Endothelial cell of umbilical vein (primary cell): ENCODE measurements at regions not wholly inside any gene's neighbourhood (a gene's known extent, or its start where the extent isn't known, plus 50 kb on each side); places are given as distances from the start of the nearest gene placed in this dataset.
"Not testable (repeated sequence)": the region's sequence is repeated elsewhere in the genome, so short reads cannot be mapped to it uniquely, and the experiment has no call there.

Experiments
- BruUV-seq: library from RNA; stranded (reverse); fragments of 400-500 nt; replicated peaks from 2 replicates; lab custom pipeline; 2021; lab: Mats Ljungman, UMichigan
- CTCF ChIA-PET: fragments of 300-600, 350-600 bp; sonication (Branson Sonifier 250); formaldehyde crosslinking; loops from one replicate; lab custom pipeline; 2021; ENCODE audit warnings: antibody characterized with exemption, inconsistent platforms; lab: Charles Lee
- POLR2A ChIA-PET: fragments of 300-600, 350-600 bp; sonication (Branson Sonifier 250); formaldehyde crosslinking; loops from one replicate; lab custom pipeline; 2021; ENCODE audit warnings: antibody characterized with exemption, inconsistent platforms; lab: Charles Lee
- DNase-seq: peaks from one replicate; pipeline ENCODE4 v3.0.0-alpha.2; 2011; ENCODE audit warnings: low read depth, low spot score
- FAIRE-seq: peaks from 2 replicates; lab custom pipeline; 2011; peaks lifted over from hg19 to GRCh38; lab: Jason Lieb, UNC
- H2AFZ ChIP-seq: 2 replicates; pipeline ENCODE4 v1.6.0; 2012; ENCODE audit warnings: low read depth, low read length, control low read depth, inconsistent platforms
- H3K27ac ChIP-seq: 2 replicates; pipeline ENCODE4 v1.5.1; 2011; ENCODE audit warnings: low read depth, mild to moderate bottlenecking, control low read depth, low read length, moderate library complexity; ENCODE audit not compliant: insufficient read depth
- H3K27me3 ChIP-seq, 2 experiments: 2 replicates each; pipeline versions ENCODE4 v1.6.0 to v1.6.1; 2011; ENCODE audit warnings: low read length in 2 of 2, mixed read lengths in 1 of 2; ENCODE audit not compliant: control insufficient read depth in 2 of 2, insufficient read depth in 2 of 2
- H3K36me3 ChIP-seq, 2 experiments: 2 replicates in 1 of 2; 3 replicates in 1 of 2; pipeline ENCODE4 v1.5.1; 2011; ENCODE audit warnings: low read length in 2 of 2, mild to moderate bottlenecking in 1 of 2, moderate library complexity in 1 of 2; ENCODE audit not compliant: control insufficient read depth in 2 of 2, insufficient read depth in 2 of 2; ENCODE audit errors: extremely low read depth in 1 of 2
- H3K4me1 ChIP-seq: 3 replicates; pipeline ENCODE4 v1.5.1; 2011; ENCODE audit warnings: mild to moderate bottlenecking, low read length; ENCODE audit not compliant: control insufficient read depth, insufficient read depth; ENCODE audit errors: extremely low read depth
- H3K4me2 ChIP-seq: 2 replicates; pipeline ENCODE4 v1.6.1; 2011; ENCODE audit warnings: low read length, control low read depth, mixed read lengths; ENCODE audit not compliant: insufficient read depth
- H3K4me3 ChIP-seq, 3 experiments: fragments of 200-600 bp in 1 of 3; sonication (generic), shearing (Covaris generic) in 1 of 3; replicated peaks in 1 of 3; 2 replicates each; pipeline ENCODE4 v1.5.1; 2011 to 2016; ENCODE audit warnings: control low read depth in 3 of 3, low read length in 3 of 3, mild to moderate bottlenecking in 2 of 3, inconsistent platforms in 1 of 3, low read depth in 1 of 3, moderate library complexity in 1 of 3; ENCODE audit not compliant: insufficient read depth in 1 of 3
- H3K79me2 ChIP-seq: 2 replicates; pipeline ENCODE4 v1.6.0; 2012; ENCODE audit warnings: low read length, inconsistent platforms; ENCODE audit not compliant: control insufficient read depth, insufficient read depth
- H3K9ac ChIP-seq: replicated peaks from 2 replicates; pipeline ENCODE3; 2011; ENCODE audit warnings: low read length, control low read depth; ENCODE audit not compliant: insufficient read depth; ENCODE audit errors: extremely low read depth
- H3K9me1 ChIP-seq: replicated peaks from 3 replicates; pipeline ENCODE4 v1.6.0; 2011; ENCODE audit warnings: mild to moderate bottlenecking, low read length; ENCODE audit not compliant: control insufficient read depth, insufficient read depth; ENCODE audit errors: extremely low read depth
- H3K9me3 ChIP-seq: replicated peaks from 2 replicates; pipeline ENCODE4 v1.5.1; 2012; ENCODE audit warnings: low read length, inconsistent platforms; ENCODE audit not compliant: control insufficient read depth, insufficient read depth
- H4K20me1 ChIP-seq: replicated peaks from 2 replicates; pipeline ENCODE3; 2011; ENCODE audit warnings: mild to moderate bottlenecking, low read length; ENCODE audit not compliant: control insufficient read depth, insufficient read depth; ENCODE audit errors: extremely low read depth
- EZH2 ChIP-seq: IDR thresholded peaks from 2 replicates; pipeline ENCODE4 v1.6.1; 2012; ENCODE audit warnings: borderline replicate concordance, low read depth, mild to moderate bottlenecking, moderate library complexity, low read length, inconsistent platforms; ENCODE audit not compliant: severe bottlenecking
- FOS ChIP-seq: IDR thresholded peaks from 2 replicates; pipeline ENCODE4 v1.6.1; 2011; ENCODE audit warnings: mild to moderate bottlenecking, low read length, moderate library complexity, borderline replicate concordance; ENCODE audit not compliant: insufficient read depth
- JUN ChIP-seq: IDR thresholded peaks from 2 replicates; pipeline ENCODE4 v1.6.1; 2011; ENCODE audit warnings: borderline replicate concordance, low read depth; ENCODE audit not compliant: insufficient read length, insufficient read depth
- MYC ChIP-seq: IDR thresholded peaks from one replicate; pipeline ENCODE4 v1.6.1; 2011; ENCODE audit warnings: mild to moderate bottlenecking, low read depth, low read length
- POLR2A ChIP-seq: IDR thresholded peaks from 2 replicates; pipeline ENCODE4 v1.6.1; 2012; ENCODE audit warnings: low read depth, mild to moderate bottlenecking, control low read depth, low read length
- POLR2AphosphoS5 ChIP-seq: IDR thresholded peaks from 2 replicates; pipeline ENCODE4 v1.6.1; 2012; ENCODE audit warnings: low read depth, mild to moderate bottlenecking, control low read depth, low read length, moderate library complexity; ENCODE audit not compliant: insufficient read depth
- dilution Hi-C: fragments of 300-500 bp; cut with MboI; formaldehyde crosslinking; loops from one replicate; pipeline ENCODE4 v1.15.0; 2019; ENCODE audit warnings: low sequenced_read_pairs; ENCODE audit not compliant: extremely low pct_ligation_motif_present
- intact Hi-C: fragments of 100-400 bp; cut with micrococcal nuclease; formaldehyde crosslinking; loops from one replicate; pipeline ENCODE4 v1.10.0; 2022

DNA sequence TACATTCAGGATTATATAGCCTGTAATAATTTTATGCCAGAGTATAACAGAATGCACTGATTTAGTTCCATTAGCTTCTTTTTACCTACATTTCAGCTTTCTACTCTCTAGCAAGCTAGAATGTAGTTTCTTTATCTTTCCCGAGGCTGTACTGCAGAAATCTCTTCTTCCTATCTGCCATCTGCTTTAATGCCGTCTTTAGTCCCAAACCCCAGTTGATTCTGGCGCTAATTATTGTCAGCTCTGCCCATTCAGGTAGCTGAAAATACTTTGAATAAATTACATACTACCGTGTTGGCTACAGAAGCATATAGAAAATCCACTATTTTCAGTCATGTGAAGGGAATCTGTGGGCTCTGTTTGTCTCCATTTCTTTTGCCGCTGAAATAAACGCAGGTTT lies 706.7 kb downstream of the NTRK3 start:
- FAIRE-seq (no peak), DNase-seq (no peak)
- H3K27ac ChIP-seq, result no peak overlapping the region
- no peaks in the 10 kb centered on the region for H3K79me2 ChIP-seq
- intact Hi-C loops, result no loop called here
- CTCF ChIA-PET, result interaction anchor here (0.6 kb wide), 1 partner anchor 518 kb away, joined by 3 read pairs; no protein-coding TSS in a partner anchor
- no peak overlapping the region for H3K4me3 ChIP-seq
- no peaks in the 10 kb centered on the region for H4K20me1 ChIP-seq
- BruUV-seq, result no TSS peak
- POLR2A ChIA-PET, result no interaction called here
- no peaks in the 10 kb centered on the region for H3K27me3 ChIP-seq
- H3K4me1 ChIP-seq, result no peaks in the 10 kb centered on the region
- H3K9ac ChIP-seq, result no peak overlapping the region
- dilution Hi-C loops, result no loop called here
- no peak for TF ChIP-seq JUN
- no peak for TF ChIP-seq POLR2A
- TF ChIP-seq MYC, result no peak
- TF ChIP-seq FOS, result no peak
- no peak for TF ChIP-seq EZH2
- H3K9me3 ChIP-seq, result no peaks in the 10 kb centered on the region
- H3K36me3 ChIP-seq, result no peaks in the 10 kb centered on the region
- H3K4me2 ChIP-seq, result no peak overlapping the region
- H2AFZ ChIP-seq, result no peak overlapping the region
- no peaks in the 10 kb centered on the region for H3K9me1 ChIP-seq

DNA sequence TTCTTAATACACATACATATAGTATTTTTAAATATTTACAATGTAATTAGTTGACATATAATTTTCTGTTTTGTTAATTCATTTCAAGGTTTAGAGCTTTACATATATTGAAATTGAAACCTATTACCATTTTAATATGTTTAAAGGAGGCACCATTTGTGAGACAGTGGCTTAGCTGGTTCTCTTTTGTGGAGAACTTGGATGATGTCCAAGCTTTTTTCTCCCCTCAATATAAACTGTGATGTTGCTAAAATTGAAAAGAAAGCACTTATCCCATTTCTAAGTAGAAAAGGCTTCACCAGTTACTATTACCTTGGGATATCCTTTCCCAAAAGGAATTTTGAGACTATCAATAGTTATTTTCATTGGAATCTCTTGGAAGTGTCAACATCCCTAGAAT lies 707.2 kb downstream of the NTRK3 start:
- H3K9ac ChIP-seq, result no peak overlapping the region
- DNase-seq, result no peak
- H3K4me3 ChIP-seq, result no peak overlapping the region
- H4K20me1 ChIP-seq, result no peaks in the 10 kb centered on the region
- no peak overlapping the region for H3K27ac ChIP-seq
- H3K9me3 ChIP-seq, result no peaks in the 10 kb centered on the region
- no peaks in the 10 kb centered on the region for H3K27me3 ChIP-seq
- intact Hi-C loops, result no loop called here
- ChIA-PET CTCF (interaction anchor here (0.6 kb wide), 1 partner anchor 518 kb away, joined by 3 read pairs; no protein-coding TSS in a partner anchor), POLR2A (no interaction called here)
- no peak for FAIRE-seq
- no TSS peak for BruUV-seq
- TF ChIP-seq POLR2AphosphoS5, result no peak
- no peaks in the 10 kb centered on the region for H3K36me3 ChIP-seq
- H2AFZ ChIP-seq, result no peak overlapping the region
- H3K79me2 ChIP-seq, result no peaks in the 10 kb centered on the region
- no peaks in the 10 kb centered on the region for H3K9me1 ChIP-seq
- no peak overlapping the region for H3K4me2 ChIP-seq
- dilution Hi-C loops, result no loop called here
- H3K4me1 ChIP-seq, result no peaks in the 10 kb centered on the region

DNA sequence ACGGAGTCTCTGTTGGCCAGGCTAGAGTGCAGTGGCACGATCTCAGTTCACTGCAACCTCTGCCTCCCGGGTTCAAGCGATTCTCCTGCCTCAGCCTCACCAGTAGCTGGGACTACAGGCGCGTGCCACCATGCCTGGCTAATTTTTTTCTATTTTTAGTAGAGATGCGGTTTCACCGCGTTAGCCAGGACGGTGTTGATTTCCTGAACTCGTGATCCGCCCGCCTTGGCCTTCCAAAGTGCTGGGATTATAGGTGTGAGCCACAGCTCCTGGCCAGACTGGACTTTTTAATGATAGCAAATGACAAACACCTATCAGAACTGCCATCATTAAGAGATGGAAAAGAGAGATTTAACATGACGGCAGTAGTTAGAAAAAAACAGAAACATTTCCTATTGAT lies 707.9 kb downstream of the NTRK3 start:
- intact Hi-C loops, result not testable (repeated sequence)

More for the DNA sequence above, 707.9 kb downstream of the NTRK3 start:
- H3K27ac ChIP-seq, BruUV-seq, H3K4me3 ChIP-seq, H3K27me3 ChIP-seq, H3K36me3 ChIP-seq, H4K20me1 ChIP-seq, DNase-seq, H3K4me2 ChIP-seq, dilution Hi-C loops, H3K79me2 ChIP-seq, H2AFZ ChIP-seq, CTCF ChIA-PET, H3K9ac ChIP-seq, H3K9me1 ChIP-seq, FAIRE-seq, H3K4me1 ChIP-seq, H3K9me3 ChIP-seq, POLR2A ChIA-PET: not testable (repeated sequence)
